H9 (cell line): ENCODE measurements at regions not wholly inside any gene's neighbourhood (a gene's known extent, or its start where the extent isn't known, plus 50 kb on each side); places are given as distances from the start of the nearest gene placed in this dataset.

Experiments used
- DNase-seq: peaks from one replicate; pipeline ENCODE4 v3.0.0-alpha.2; 2017
- H2AFZ ChIP-seq: one replicate; pipeline ENCODE4 v1.6.1; 2013; ENCODE audit warnings: mild to moderate bottlenecking, low read length, control low read depth, moderate library complexity
- H2AK5ac ChIP-seq: 2 replicates; pipeline ENCODE4 v1.6.1; 2013; ENCODE audit warnings: low read length, control low read depth, mixed read lengths; ENCODE audit not compliant: insufficient read length
- H2BK120ac ChIP-seq: one replicate; pipeline ENCODE4 v1.6.1; 2013; ENCODE audit warnings: low read depth, mild to moderate bottlenecking, low read length, control low read depth, inconsistent platforms; ENCODE audit not compliant: poor library complexity, severe bottlenecking
- H2BK12ac ChIP-seq: 2 replicates; pipeline ENCODE4 v1.6.1; 2013; ENCODE audit warnings: low read length, control low read depth, mixed read lengths, low read depth; ENCODE audit not compliant: insufficient read length
- H2BK15ac ChIP-seq: 2 replicates; pipeline ENCODE4 v1.6.1; 2013; ENCODE audit warnings: low read depth, low read length, control low read depth
- H2BK20ac ChIP-seq: one replicate; pipeline ENCODE4 v1.6.1; 2013; ENCODE audit warnings: low read depth, mild to moderate bottlenecking, low read length, control low read depth, inconsistent platforms; ENCODE audit not compliant: poor library complexity, severe bottlenecking
- H2BK5ac ChIP-seq: 2 replicates; pipeline ENCODE4 v1.6.1; 2013; ENCODE audit warnings: low read length, control low read depth, mixed read lengths; ENCODE audit not compliant: insufficient read length
- H3K14ac ChIP-seq: 2 replicates; pipeline ENCODE4 v1.6.1; 2013; ENCODE audit warnings: low read length, control low read depth; ENCODE audit not compliant: insufficient read depth
- H3K18ac ChIP-seq: 2 replicates; pipeline ENCODE4 v1.6.1; 2013; ENCODE audit warnings: low read depth, mild to moderate bottlenecking, mixed read lengths, low read length, control low read depth; ENCODE audit not compliant: insufficient read length
- H3K23ac ChIP-seq: 2 replicates; pipeline ENCODE4 v1.6.1; 2013; ENCODE audit warnings: low read length, control low read depth, mixed read lengths, low read depth; ENCODE audit not compliant: insufficient read length
- H3K23me2 ChIP-seq: 2 replicates; pipeline ENCODE4 v1.6.1; 2013; ENCODE audit warnings: low read depth, mild to moderate bottlenecking, mixed read lengths, low read length, control low read depth; ENCODE audit not compliant: insufficient read length, poor library complexity, severe bottlenecking
- H3K27ac ChIP-seq: 2 replicates; pipeline ENCODE4 v1.5.1; 2013; ENCODE audit warnings: low read length, control low read depth, mixed read lengths, low read depth; ENCODE audit not compliant: insufficient read length
- H3K27me3 ChIP-seq: 2 replicates; pipeline ENCODE4 v1.6.1; 2013; ENCODE audit warnings: low read length, control low read depth, inconsistent platforms; ENCODE audit not compliant: insufficient read depth
- H3K4ac ChIP-seq: 2 replicates; pipeline ENCODE4 v1.6.1; 2013; ENCODE audit warnings: low read depth, mild to moderate bottlenecking, control low read depth, inconsistent platforms, low read length, moderate library complexity
- H3K4me1 ChIP-seq: 2 replicates; pipeline ENCODE4 v1.6.1; 2013; ENCODE audit warnings: low read length, control low read depth, inconsistent platforms; ENCODE audit not compliant: insufficient read depth
- H3K4me2 ChIP-seq: 2 replicates; pipeline ENCODE4 v1.6.1; 2013; ENCODE audit warnings: low read length, control low read depth, mixed read lengths; ENCODE audit not compliant: insufficient read length, insufficient read depth
- H3K56ac ChIP-seq: 2 replicates; pipeline ENCODE4 v1.6.1; 2013; ENCODE audit warnings: low read depth, mild to moderate bottlenecking, mixed read lengths, low read length, control low read depth; ENCODE audit not compliant: insufficient read length
- H3K79me1 ChIP-seq: 2 replicates; pipeline ENCODE4 v1.6.1; 2013; ENCODE audit warnings: low read depth, mild to moderate bottlenecking, moderate library complexity, low read length, control low read depth, inconsistent platforms; ENCODE audit not compliant: insufficient read depth, poor library complexity, severe bottlenecking
- H3K79me2 ChIP-seq: 2 replicates; pipeline ENCODE4 v1.6.1; 2013; ENCODE audit warnings: low read length, control low read depth, inconsistent platforms; ENCODE audit not compliant: insufficient read depth
- H3K9ac ChIP-seq: 2 replicates; pipeline ENCODE4 v1.6.1; 2013; ENCODE audit warnings: low read length, control low read depth, mixed read lengths; ENCODE audit not compliant: insufficient read length; ENCODE audit errors: extremely low read depth
- H3K9me3 ChIP-seq: one replicate; pipeline ENCODE4 v1.6.1; 2013; ENCODE audit warnings: low read depth, low read length, inconsistent platforms; ENCODE audit not compliant: control insufficient read depth
- H3T11ph ChIP-seq: one replicate; pipeline ENCODE4 v1.6.1; 2013; ENCODE audit warnings: mild to moderate bottlenecking, low read length, control low read depth, inconsistent platforms
- H4K20me1 ChIP-seq: one replicate; pipeline ENCODE4 v1.6.1; 2013; ENCODE audit not compliant: control insufficient read depth, insufficient read length, insufficient read depth
- H4K5ac ChIP-seq: 2 replicates; pipeline ENCODE4 v1.6.1; 2013; ENCODE audit warnings: low read depth, mild to moderate bottlenecking, mixed read lengths, low read length, control low read depth; ENCODE audit not compliant: insufficient read length
- H4K8ac ChIP-seq: replicated peaks from 2 replicates; pipeline ENCODE4 v1.6.1; 2013; ENCODE audit warnings: low read length, control low read depth, mixed read lengths, low read depth; ENCODE audit not compliant: insufficient read length
- H4K91ac ChIP-seq: 2 replicates; pipeline ENCODE4 v1.6.1; 2013; ENCODE audit warnings: low read depth, mild to moderate bottlenecking, moderate library complexity, mixed read lengths, low read length, control low read depth; ENCODE audit not compliant: insufficient read length
- H3K27ac Mint-ChIP-seq, 3 experiments: 2 replicates in 2 of 3; 3 replicates in 1 of 3; pipeline ENCODE4 v1.8.0; 2020 to 2021; ENCODE audit warnings: mixed read lengths in 3 of 3, mild to moderate bottlenecking in 1 of 3, moderate library complexity in 1 of 3
- H3K27me3 Mint-ChIP-seq: 2 replicates; pipeline ENCODE4 v1.8.0; 2021; ENCODE audit warnings: low read depth, mild to moderate bottlenecking, moderate library complexity, mixed read lengths
- H3K36me3 Mint-ChIP-seq, 3 experiments: 2 replicates in 2 of 3; 3 replicates in 1 of 3; pipeline ENCODE4 v1.8.0; 2020 to 2021; ENCODE audit warnings: low read depth in 3 of 3, mixed read lengths in 3 of 3; ENCODE audit not compliant: insufficient read depth in 1 of 3
- H3K4me1 Mint-ChIP-seq, 2 experiments: 2 replicates each; pipeline ENCODE4 v1.8.0; 2020; ENCODE audit warnings: mixed read lengths in 2 of 2
- H3K4me3 Mint-ChIP-seq, 2 experiments: 2 replicates in 1 of 2; 3 replicates in 1 of 2; pipeline ENCODE4 v1.8.0; 2020 to 2021; ENCODE audit warnings: mild to moderate bottlenecking in 2 of 2, mixed read lengths in 2 of 2, moderate library complexity in 1 of 2
- H3K9me3 Mint-ChIP-seq, 2 experiments: 2 replicates in 1 of 2; 3 replicates in 1 of 2; pipeline ENCODE4 v1.8.0; 2020; ENCODE audit warnings: mild to moderate bottlenecking in 2 of 2, mixed read lengths in 2 of 2, moderate library complexity in 1 of 2
- WGBS: extraction: QIAGEN DNeasy Blood & Tissue Kit; methylation state at CpG from one replicate; pipeline ENCODE4 v1.1.7; 2013; ENCODE audit warnings: missing lambda C conversion rate, low lambda C conversion rate, mixed read lengths; ENCODE audit not compliant: insufficient read length; ENCODE audit errors: extremely low coverage; 5-methylcytosine and 5-hydroxymethylcytosine counted together
- TF ChIP-seq, protein P1 (sequence below): fragments of 200-600 bp; sonication (generic); conservative IDR thresholded peaks from 3 replicates; pipeline ENCODE4 v1.8.0; 2021; ENCODE audit warnings: antibody characterized with exemption, mild to moderate bottlenecking

DNA sequence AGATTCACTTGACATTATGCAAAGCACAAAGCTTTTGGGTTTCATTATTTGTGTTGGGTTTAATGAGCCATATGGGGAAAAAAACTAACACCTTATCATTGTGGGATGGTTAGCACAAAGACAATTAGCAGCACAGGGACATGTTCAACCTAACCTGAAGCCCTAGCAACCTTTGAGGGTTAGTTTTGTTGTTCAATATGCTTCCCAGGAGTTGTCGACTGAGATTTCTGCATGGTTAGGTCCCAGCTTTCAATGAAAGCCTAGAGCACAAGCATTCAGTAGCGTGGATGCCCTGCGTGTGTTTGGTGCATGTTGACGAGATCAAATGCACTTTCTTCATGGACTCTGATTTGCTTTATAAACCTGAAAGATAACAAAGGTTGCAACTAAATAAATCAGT, 565.2 kb upstream of the TLE4 start:
- H3K79me2 ChIP-seq = no peaks in the 10 kb centered on the region
- no peak overlapping the region for H3T11ph ChIP-seq
- H2AFZ ChIP-seq = no peak overlapping the region
- H3K27ac Mint-ChIP-seq = no peak overlapping the region
- no peak overlapping the region for H3K18ac ChIP-seq
- H3K23me2 ChIP-seq = no peaks in the 10 kb centered on the region
- no peak overlapping the region for H2BK120ac ChIP-seq
- H3K79me1 ChIP-seq = no peaks in the 10 kb centered on the region
- DNase-seq = no peak
- H3K4me1 ChIP-seq = no peaks in the 10 kb centered on the region
- no CpG with 5 or more reads among the region's 4 CpGs for WGBS
- no peaks in the 10 kb centered on the region for H3K27me3 Mint-ChIP-seq
- H3K4me1 Mint-ChIP-seq = no peaks in the 10 kb centered on the region
- H4K20me1 ChIP-seq = no peaks in the 10 kb centered on the region
- H3K36me3 Mint-ChIP-seq = no peaks in the 10 kb centered on the region; a peak in 1 of 7 replicates
- H3K27me3 ChIP-seq = no peaks in the 10 kb centered on the region
- H3K56ac ChIP-seq = no peak overlapping the region
- H3K4me2 ChIP-seq = no peak overlapping the region
- H4K5ac ChIP-seq = no peak overlapping the region
- no peak overlapping the region for H2BK12ac ChIP-seq
- H4K8ac ChIP-seq = no peak overlapping the region
- no peak overlapping the region for H2BK20ac ChIP-seq
- H3K9me3 ChIP-seq = no peaks in the 10 kb centered on the region
- TF ChIP-seq, protein P1, sequence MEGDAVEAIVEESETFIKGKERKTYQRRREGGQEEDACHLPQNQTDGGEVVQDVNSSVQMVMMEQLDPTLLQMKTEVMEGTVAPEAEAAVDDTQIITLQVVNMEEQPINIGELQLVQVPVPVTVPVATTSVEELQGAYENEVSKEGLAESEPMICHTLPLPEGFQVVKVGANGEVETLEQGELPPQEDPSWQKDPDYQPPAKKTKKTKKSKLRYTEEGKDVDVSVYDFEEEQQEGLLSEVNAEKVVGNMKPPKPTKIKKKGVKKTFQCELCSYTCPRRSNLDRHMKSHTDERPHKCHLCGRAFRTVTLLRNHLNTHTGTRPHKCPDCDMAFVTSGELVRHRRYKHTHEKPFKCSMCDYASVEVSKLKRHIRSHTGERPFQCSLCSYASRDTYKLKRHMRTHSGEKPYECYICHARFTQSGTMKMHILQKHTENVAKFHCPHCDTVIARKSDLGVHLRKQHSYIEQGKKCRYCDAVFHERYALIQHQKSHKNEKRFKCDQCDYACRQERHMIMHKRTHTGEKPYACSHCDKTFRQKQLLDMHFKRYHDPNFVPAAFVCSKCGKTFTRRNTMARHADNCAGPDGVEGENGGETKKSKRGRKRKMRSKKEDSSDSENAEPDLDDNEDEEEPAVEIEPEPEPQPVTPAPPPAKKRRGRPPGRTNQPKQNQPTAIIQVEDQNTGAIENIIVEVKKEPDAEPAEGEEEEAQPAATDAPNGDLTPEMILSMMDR = no peak
- H4K91ac ChIP-seq = no peak overlapping the region
- H3K14ac ChIP-seq = no peak overlapping the region
- H2BK15ac ChIP-seq = no peak overlapping the region
- no peak overlapping the region for H3K4ac ChIP-seq
- H3K23ac ChIP-seq = no peak overlapping the region
- no peak overlapping the region for H3K27ac ChIP-seq
- H3K9ac ChIP-seq = no peak overlapping the region
- no peaks in the 10 kb centered on the region for H3K9me3 Mint-ChIP-seq
- no peak overlapping the region for H3K4me3 Mint-ChIP-seq
- H2BK5ac ChIP-seq = no peak overlapping the region
- no peak overlapping the region for H2AK5ac ChIP-seq
